Daoy (cell line): ENCODE measurements at regions not wholly inside any gene's neighbourhood (a gene's known extent, or its start where the extent isn't known, plus 50 kb on each side); places are given as distances from the start of the nearest gene placed in this dataset.

Experiments
- DNase-seq: peaks from one replicate; pipeline ENCODE4 v3.0.0-alpha.2; 2015; ENCODE audit warnings: low read depth

DNA sequence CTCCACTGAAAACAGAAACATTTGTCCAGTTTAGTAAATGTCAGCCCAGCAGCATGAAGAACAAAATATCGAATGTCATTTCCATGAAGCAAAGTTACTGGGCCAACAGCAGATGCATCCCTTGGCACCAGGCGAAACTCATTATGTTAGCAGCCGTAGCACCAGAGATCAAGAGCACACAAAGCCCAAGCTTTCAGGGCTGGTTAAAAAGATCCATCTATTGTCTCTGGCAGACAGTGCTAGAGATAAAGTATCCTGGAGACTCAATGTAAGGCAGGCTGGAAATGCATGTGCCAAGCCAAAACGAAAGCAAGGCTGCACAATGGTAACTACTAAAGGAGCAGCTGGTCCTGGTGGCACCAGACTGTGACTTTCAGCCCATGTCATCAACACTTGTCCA is 120.3 kb upstream of the PLEKHG7 start:
- no peak for DNase-seq

DNA sequence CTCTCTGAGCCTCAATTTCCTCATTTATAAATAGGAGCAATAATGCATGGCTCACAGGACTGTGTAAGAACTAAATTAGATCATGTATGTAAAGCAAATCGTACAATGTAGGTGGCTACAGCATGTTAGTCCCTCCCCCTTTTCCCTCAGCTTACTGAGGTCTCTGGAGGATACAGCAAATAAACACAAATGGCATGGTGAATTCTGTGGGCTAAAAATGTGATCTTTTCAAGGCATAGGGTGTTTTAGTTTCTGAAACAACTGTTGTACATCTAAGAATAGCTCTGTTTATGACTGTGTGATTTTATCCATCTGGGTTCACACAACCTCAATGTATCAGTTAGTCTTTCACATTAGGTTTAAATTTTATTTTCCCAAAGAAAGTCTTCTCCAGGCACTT is 121.2 kb upstream of the PLEKHG7 start:
- no peak for DNase-seq

DNA sequence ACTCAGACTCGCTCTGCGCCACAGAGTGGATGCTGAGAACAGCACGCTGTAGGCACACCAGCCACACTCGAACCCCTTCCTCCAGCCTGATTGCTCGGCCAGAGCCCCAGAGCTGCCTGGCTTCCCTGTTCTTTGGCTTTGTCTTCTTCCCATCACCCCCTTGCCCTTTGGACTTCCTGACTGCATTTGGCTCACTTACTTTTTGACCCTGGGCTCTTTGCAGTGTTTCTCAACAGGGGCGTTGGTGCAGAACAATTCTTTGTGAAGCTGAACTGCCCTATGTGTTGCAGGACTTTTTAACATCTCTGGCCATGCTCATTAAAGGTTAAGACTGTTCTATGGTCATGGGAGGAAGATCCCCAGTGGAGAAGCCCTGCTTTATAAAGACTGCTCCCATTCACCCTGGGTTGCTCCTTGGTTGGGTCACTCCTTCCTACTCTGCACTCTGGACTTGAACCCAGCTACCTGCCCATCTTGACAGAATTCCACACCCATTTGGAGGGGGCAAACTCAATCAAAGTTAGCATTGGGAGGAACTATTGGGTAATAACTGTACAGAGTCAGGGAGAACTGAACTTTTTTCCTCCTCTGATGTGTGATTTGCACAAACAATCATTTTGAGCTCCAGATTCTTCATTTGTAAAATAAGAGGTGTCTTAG is 127.7 kb upstream of the PLEKHG7 start:
- DNase-seq = no peak

DNA sequence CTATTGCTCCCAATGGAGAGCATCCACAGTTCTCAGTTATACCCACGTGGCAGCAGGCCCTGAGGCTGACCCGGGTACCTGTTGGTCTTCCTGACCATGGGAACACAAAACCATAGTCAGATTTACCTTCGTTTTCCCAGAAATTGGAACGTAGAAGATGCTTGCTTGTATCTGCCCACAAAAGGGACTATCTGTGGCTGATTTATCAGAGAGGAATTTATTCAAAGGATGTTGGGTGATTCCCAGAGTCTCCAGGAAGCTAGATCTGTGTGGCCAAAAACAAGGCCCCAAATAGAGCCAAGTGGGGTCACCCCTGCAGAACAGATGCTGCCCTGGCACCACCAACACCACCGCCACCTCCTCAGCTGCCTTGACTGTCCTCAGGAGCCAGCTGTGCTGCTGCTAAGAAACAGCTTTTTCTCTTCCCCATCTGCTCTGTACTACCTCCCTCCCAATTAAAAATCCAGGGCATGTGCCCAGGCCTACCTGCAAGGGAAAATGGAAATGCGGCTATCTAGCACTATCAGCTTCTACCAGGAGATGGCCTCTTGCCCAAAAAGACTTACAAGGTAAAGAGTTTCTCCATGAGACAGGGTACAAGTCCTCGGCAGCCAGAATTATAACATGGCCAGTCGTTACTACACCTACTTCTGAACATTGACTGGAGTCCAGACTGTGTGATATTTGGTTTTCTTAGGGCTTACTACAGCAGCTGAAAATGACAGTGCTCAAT is 128.6 kb upstream of the PLEKHG7 start:
- peak; percentile 23 for DNase-seq

DNA sequence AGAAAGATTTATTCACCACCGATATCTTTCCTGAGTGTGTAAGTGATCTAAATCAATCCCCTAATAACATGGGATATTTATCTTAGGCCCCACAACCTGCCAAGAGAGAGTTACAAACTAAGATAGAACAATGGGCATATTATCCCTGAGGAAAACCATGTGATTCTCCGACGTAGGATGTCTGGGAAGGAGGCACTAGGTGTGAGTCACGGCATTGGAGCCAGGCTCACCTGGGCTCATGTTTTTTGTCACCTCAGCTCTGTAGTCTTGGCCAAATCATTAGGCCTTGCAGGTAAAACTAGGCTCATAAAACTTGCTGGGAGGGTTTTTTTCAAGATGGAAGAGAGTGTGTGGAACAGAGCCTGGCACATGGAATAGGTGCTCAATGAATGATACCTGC is 129.7 kb upstream of the PLEKHG7 start:
- no peak for DNase-seq

DNA sequence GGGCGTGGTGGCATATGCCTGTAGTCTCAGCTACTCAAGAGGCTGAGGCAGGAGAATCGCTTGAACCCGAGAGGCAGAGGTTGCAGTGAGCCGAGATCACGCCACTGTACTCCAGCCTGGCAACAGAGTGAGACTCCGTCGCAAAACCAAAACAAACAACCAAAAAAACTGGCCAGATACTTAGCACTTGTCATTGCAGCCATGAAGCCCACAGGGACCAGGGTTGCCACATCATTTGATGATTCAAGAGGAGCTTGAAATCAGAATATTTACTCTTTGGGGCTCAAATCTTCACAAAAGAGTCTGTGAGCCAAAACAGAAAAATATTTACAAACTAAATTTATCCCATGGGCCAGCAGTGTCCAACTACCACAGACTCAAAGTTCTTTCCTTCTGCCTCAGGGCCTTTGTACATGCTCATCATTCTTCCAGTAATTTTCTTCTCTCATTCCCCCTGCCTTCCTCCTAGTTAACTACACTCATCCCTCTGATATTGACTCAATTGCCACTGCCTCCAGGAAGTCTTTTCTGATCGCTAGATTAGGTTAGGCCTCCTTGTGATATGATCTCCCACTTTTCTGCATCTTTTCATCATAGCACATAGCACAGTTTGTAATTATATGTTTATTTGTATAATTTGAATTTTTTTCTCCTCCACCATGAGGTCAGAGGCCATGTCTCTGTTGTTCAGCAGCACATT is 130.8 kb upstream of the PLEKHG7 start:
- no peak for DNase-seq

DNA sequence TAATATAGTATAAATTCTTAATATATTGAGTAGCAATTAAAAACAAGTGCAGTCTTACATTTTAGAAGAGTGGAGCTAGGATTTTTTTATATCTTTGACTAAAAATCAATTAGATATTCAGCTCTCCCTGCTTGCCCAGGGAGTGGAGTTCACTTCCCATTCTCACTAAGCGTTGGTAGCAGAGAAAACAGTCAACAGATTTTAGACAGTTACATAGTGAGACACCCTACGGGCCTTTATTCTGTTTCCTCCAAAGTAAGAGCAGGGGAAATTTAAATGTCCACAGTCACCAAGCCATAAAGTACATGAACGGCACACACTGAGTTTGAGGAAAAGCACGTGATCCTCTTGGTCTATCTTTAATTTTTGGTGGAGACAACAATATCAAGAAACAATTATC is 131.6 kb upstream of the PLEKHG7 start:
- no peak for DNase-seq

DNA sequence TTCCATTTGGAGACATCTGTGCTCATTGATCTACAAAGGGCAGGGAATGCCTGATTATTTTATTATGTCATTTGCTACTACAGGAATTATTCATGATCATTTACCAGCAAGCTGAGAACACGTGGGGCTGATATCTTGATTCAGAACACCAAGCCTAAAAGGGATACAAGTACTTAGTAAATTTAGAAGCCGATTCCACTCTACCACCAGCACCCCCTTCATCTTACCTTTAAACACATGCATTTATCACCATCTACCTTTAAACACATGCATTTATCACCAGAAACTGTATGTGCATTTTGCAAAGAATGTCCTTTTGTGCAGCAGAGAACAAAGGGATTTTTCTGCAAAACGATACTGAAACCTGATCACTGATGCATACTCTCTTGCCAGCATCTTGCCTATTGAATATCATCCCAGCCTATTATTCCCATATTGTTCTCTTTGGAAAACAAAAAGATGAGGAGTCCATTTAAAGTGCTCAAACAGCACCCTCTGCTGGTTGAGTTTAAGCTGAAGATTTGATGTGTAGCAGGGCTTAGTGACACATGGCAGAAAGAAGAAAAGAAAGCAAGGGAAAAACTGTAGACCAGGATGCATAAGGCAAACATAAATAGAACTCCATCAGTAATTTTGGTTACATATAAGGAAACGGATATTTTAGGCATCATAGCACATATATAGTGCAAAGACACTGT is 132.6 kb upstream of the PLEKHG7 start:
- peak; percentile 68 for DNase-seq

DNA sequence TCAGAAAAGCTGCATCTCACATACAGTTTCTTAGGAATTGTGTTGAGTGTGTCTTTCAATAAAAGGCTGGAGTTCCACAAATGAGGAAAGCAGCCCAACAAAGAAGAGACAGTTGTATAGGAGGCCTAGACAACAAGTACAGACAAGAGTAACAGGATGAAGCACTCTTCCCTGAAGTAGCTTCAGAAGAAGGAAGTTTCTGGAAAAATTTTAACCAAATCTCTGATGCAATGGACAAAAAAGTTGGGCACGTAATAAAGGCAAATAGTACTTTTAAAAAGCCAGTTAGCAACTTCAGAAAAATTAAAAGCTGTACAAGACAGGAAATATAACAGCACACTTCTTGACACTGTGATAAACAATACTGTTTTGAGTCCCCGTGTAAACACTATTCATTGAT is 134.1 kb upstream of the PLEKHG7 start:
- no peak for DNase-seq

DNA sequence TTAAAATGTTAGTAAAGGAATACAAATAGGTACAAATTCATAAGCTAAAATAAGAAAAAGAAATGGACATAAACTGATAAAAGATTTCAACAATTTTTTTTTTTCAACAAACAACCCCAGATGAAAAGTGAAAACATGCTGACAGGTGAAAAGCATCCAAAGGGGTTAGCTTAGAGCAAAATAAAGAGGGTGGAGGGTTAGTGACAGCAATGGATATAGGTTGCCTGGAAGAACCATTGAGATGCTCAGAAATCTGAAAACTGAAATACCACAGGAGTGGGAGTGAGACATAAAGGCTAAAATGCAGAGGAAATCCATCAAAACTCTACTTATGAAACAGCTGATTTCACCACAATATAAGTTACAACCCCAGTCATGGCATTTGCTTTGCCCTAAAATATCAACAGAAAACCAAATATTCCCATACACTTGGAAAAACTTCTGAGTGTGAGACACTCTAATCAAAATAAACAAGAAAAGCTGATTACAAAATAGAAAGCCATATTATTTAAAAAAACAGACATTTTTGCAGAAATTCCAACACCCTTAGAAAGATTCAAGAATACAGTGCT is 136.3 kb upstream of the PLEKHG7 start:
- DNase-seq = no peak

DNA sequence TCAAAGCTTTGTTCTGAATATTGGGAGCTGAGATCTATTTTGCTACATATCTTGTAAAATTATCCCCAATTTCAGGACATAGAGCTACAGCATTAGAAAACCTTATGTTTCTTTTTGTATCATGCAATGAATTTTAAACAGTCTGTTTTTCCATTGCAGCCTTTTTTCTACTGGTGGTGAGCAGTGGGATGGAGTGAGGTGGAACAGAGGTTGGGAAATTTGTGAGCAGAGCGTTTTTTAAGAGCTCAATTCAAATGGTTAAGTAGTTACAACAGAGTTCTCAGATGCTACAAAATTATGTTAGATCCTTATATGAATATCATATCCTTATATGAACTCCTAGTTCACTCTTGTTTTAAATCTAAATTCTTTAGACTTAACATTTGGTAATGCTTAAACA is 139.0 kb upstream of the PLEKHG7 start:
- DNase-seq = no peak

DNA sequence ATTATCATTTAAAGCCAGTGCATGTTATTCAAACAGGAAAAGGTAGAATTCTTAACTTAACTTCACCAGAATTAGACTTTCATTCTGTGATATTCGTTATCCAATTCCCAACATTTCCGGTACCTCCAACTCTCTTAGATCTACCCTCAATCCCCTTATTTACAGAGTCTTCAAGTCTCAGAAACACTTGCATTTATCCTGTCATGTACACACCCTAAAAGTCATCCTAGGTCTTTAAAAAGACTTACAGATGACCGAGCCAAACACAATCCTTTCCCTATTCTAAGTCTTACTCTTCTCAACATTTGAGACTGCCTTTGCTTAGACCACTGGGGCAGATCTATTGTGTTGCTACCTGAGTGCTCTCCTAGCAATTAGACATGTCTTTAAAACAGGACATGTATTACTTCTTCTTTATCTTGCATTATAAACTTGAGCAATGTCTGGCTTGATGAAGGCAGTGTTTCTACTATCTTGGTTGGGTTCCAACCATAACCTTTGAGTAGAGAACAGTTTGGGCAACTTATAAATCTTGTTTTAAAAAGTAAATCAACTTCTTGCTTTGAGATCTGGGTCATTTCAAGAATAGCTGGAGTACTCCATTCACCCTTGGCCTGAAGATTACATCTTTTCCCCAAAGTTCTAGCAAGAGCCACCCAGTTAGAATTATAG is 140.6 kb upstream of the PLEKHG7 start:
- no peak for DNase-seq

DNA sequence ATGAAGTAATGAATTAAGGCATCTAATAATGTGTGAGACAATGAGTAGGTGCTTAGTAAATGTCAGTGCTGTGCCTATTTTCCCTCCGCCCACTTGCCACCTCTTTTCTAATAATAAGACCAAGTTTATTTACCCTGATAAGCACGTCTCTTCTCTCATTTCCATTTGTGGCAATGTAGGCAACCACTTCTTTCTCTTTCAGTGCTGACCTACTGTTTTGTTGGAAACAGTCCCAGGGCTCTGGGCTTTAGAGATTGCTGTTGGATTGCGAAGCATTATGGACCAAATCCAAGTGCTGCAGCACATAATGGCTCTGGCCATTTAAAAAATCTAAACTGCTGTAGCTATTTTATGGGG is 141.3 kb upstream of the PLEKHG7 start:
- peak; percentile 57 for DNase-seq

DNA sequence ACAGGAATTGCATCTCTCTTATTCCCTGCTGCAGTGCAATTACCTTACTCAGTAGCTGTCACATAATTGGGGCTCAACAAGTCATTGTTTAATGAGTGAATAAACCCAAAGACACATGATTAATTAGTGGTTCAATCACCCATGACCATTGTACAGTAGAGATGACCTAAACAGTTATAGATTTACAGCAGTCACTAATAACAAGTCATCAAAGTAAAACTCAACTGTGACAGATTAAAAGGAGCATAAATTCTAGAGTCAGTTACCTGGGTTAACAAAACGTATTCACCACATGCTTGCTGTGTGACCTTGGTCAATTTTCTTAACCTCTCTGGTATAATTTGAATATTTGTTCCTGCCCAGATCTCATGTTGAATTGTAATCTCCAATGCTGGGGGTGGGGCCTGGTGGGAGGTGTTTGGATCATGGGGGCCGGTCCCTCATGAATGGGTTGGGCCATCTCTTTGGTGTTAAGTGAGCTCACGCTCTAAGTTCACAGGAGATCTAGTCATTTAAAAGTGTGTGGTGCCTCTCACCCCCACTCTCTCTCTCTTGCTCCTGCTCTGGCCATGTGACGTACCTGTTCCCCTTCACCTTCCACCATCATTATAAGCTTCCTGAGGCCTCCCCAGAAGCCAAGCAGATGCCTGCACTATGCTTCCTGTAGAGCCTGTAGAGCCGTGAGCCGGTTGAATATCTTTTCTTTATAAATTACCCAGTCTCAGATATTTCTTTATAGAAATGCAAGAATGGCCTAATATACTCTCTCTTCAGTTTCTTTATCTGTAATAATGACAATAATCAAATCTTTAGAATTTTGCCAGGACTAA is 141.9 kb upstream of the PLEKHG7 start:
- DNase-seq = no peak

DNA sequence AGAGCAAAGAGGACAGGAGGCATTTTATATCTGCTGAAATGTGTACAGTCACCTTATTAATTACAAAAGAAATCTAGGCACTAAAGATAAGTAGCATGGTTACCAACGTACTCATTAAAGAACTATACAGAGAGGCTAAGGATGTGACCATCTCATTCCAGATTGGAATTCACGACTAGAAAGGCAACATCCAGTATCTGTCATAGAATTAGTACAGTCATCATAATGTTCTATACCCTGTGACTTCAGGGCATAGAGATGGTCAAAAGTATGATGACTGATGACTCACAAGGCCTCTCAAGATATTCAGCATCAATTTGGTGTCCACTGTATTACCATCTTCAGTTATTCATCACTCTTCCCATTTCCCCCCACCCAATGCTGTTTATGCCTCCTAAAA is 144.0 kb upstream of the PLEKHG7 start:
- DNase-seq = no peak

DNA sequence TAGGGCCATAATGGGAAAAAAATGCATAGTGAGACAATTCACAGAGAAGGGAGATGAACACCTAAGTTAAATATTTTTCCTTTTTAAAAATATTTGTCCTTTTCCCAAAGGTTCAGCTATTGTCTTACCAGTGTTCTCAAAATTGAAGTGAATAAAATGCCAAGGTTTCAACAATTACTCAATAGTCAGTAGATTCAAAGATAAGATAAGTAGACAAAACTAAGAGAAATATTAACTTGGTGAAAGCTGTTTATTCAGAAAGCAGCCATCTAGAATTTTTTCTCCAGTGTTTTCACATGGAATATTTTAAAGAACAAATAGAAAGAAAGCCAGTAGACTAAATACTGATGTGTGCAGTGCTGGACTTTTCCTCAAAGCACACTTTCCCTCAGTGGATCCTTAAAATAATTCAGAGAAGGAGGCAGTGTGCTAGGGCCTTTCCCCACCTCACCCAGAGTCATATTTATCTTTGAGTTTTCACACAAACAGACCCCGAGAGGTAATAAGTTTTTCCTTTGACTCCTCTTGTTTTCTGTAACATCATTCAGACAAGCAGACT is 144.5 kb upstream of the PLEKHG7 start:
- DNase-seq = no peak

DNA sequence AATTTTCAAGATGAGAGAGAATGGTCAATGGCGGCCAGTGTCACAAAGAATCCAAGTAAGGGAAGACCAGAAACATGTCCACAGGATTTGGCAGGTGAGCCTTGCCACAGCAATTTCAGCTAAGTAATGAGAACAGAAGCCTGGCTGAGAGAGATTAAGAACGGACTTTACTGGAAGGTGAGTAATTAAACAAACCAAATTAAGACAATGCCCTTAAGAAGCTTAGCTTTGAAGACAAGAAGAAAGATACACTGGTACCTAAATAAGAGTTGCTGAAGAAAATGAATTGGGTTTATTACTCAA is 145.4 kb upstream of the PLEKHG7 start:
- DNase-seq = no peak

DNA sequence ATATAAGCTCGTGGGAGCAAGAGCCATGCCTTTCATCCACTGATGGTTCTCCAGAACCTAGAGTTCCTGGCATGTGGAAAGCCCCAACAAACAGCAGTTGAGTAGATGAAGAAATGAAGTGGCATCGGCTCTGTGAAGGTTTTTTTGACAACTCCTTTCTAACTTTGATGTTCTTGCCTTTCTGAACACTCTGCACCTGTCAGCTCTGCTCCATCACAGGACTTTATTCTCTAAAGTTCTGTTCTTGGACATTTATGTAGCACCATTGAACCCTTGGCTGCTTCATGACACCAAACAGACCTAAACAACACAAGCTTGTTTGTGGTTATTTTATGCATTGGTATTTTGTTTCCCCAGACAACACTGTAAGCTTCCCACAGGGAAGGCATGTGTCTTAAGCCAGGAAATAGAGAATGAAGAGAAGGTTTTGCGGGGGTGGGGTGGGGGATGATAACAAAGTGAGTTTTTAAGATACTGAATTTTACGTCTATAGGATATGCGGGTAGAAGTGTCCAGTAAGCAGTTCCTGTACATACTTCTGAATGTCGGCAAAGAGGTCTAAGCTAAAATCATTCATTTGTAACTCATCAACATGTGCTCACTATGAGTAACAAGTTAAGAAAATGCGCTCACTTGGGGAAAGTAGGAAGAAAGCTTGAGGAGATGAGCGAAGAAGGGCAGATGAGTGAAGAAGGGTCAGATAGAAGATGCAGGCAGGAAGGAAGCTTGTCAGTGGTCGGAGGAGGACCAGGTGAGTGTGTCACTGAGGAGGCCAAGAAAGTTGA is 146.0 kb upstream of the PLEKHG7 start:
- DNase-seq = no peak

DNA sequence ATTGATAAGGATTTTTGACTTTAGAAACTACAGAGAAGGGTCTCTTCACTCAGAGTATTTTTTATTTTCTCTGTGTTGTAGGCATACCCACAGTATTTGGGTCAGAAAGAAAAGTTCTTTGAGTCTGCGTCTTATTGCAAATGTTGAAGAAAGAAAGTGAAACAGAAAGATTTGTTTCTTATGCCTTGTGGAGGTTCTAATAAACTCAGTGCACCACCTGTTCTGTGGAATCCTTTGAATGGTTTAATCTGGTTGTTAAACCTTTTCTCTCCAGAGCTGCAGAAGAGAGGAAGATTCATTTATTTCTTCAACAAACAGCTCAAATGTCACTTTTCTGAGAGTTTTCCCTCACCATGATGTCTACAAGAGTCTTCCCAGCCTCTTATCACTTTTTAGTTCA is 146.6 kb upstream of the PLEKHG7 start:
- no peak for DNase-seq
